Calu3 (cell line): ENCODE measurements at regions not wholly inside any gene's neighbourhood (a gene's known extent, or its start where the extent isn't known, plus 50 kb on each side); places are given as distances from the start of the nearest gene placed in this dataset.

Source experiments
- BruUV-seq: library from RNA; stranded (reverse); fragments of 400-500 nt; replicated peaks from 2 replicates; lab custom pipeline; 2021; lab: Mats Ljungman, UMichigan
- CTCF ChIA-PET: fragments of 300-600 bp; sonication (Branson Sonifier 250); formaldehyde crosslinking; loops from one replicate; lab custom pipeline; 2022; ENCODE audit warnings: antibody characterized with exemption; lab: Charles Lee
- DNase-seq: peaks from one replicate; pipeline ENCODE4 v3.0.0; 2022
- H3K27ac Mint-ChIP-seq: one replicate; pipeline ENCODE4 v1.8.0; 2022; ENCODE audit warnings: mixed read lengths; ENCODE audit not compliant: unreplicated experiment
- H3K27me3 Mint-ChIP-seq: one replicate; pipeline ENCODE4 v1.8.0; 2022; ENCODE audit warnings: mixed read lengths; ENCODE audit not compliant: unreplicated experiment
- H3K36me3 Mint-ChIP-seq: one replicate; pipeline ENCODE4 v1.8.0; 2022; ENCODE audit warnings: mild to moderate bottlenecking, moderate library complexity, mixed read lengths; ENCODE audit not compliant: insufficient read depth, unreplicated experiment
- H3K4me1 Mint-ChIP-seq: one replicate; pipeline ENCODE4 v1.8.0; 2022; ENCODE audit warnings: mild to moderate bottlenecking, low read depth, mixed read lengths; ENCODE audit not compliant: unreplicated experiment
- H3K4me3 Mint-ChIP-seq: one replicate; pipeline ENCODE4 v1.8.0; 2022; ENCODE audit warnings: mild to moderate bottlenecking, low read depth, moderate library complexity, mixed read lengths; ENCODE audit not compliant: unreplicated experiment
- H3K9me3 Mint-ChIP-seq: one replicate; pipeline ENCODE4 v1.8.0; 2022; ENCODE audit warnings: low read depth, mixed read lengths; ENCODE audit not compliant: unreplicated experiment
- CTCF ChIP-seq: fragments of 200-600 bp; IDR thresholded peaks from one replicate; pipeline ENCODE4 v1.8.0; 2022; ENCODE audit warnings: antibody characterized with exemption; ENCODE audit not compliant: unreplicated experiment
- intact Hi-C: fragments of 100-400 bp; cut with micrococcal nuclease; formaldehyde crosslinking; loops from one replicate; pipeline ENCODE4 v1.10.0; 2022; ENCODE audit not compliant: unreplicated experiment

GRCh38 chr20:22814471-22815205 is 220.5 kb upstream of the SSTR4 start:
- Mint-ChIP-seq H3K9me3 (no peaks in the 10 kb centered on the region), H3K27me3 (no peaks in the 10 kb centered on the region), H3K36me3 (no peaks in the 10 kb centered on the region), H3K4me1 (no peaks in the 10 kb centered on the region), H3K27ac (no peak overlapping the region), H3K4me3 (no peak overlapping the region)
- no TSS peak for BruUV-seq
- CTCF ChIA-PET: no interaction called here
- TF ChIP-seq CTCF: no peak
- intact Hi-C loops: no loop called here
- no peak for DNase-seq

DNA sequence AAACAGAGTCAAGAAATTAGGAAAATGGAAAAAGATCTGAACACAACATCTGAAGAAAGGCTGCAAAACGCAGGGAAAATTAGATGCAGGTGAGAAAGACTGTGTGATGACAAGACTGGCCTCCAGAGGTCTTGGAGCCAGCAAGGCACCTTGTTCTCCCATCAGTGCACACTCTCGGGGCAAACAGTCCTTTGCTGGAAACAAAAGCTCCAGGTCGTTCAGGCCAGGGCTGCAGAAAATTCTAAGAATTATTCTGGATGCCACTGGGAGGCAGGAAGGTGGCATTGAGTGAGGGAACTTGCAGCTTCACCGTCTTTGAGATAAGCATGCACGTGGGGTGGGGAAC is 219.9 kb upstream of the SSTR4 start:
- no peak for TF ChIP-seq CTCF
- Mint-ChIP-seq H3K36me3 (no peaks in the 10 kb centered on the region), H3K9me3 (no peaks in the 10 kb centered on the region), H3K4me1 (no peaks in the 10 kb centered on the region), H3K27me3 (no peaks in the 10 kb centered on the region), H3K27ac (no peak overlapping the region), H3K4me3 (no peak overlapping the region)
- DNase-seq: no peak
- CTCF ChIA-PET: no interaction called here
- no TSS peak for BruUV-seq
- intact Hi-C loops: no loop called here

GRCh38 chr20:22815603-22816315 is 219.4 kb upstream of the SSTR4 start:
- Mint-ChIP-seq H3K4me3 (no peak overlapping the region), H3K27me3 (no peaks in the 10 kb centered on the region), H3K36me3 (no peaks in the 10 kb centered on the region), H3K4me1 (no peaks in the 10 kb centered on the region), H3K9me3 (no peaks in the 10 kb centered on the region), H3K27ac (no peak overlapping the region)
- TF ChIP-seq CTCF: no peak
- BruUV-seq: no TSS peak
- intact Hi-C loops: no loop called here
- CTCF ChIA-PET: no interaction called here
- no peak for DNase-seq

- Mint-ChIP-seq H3K27me3 (no peaks in the 10 kb centered on the region), H3K36me3 (no peaks in the 10 kb centered on the region), H3K9me3 (no peaks in the 10 kb centered on the region), H3K4me3 (no peak overlapping the region), H3K27ac (no peak overlapping the region), H3K4me1 (no peaks in the 10 kb centered on the region)
- intact Hi-C loops: no loop called here
- TF ChIP-seq CTCF: no peak
- no TSS peak for BruUV-seq
- no peak for DNase-seq
- CTCF ChIA-PET: no interaction called here
These were observed 216.5 kb upstream of the SSTR4 start for GRCh38 chr20:22818636-22819035.
